ENCODE measurements at regions not wholly inside any gene's neighbourhood (a gene's known extent, or its start where the extent isn't known, plus 50 kb on each side); places are given as distances from the start of the nearest gene placed in this dataset.
"Not testable (repeated sequence)": the region's sequence is repeated elsewhere in the genome, so short reads cannot be mapped to it uniquely, and the experiment has no call there.

DNA sequence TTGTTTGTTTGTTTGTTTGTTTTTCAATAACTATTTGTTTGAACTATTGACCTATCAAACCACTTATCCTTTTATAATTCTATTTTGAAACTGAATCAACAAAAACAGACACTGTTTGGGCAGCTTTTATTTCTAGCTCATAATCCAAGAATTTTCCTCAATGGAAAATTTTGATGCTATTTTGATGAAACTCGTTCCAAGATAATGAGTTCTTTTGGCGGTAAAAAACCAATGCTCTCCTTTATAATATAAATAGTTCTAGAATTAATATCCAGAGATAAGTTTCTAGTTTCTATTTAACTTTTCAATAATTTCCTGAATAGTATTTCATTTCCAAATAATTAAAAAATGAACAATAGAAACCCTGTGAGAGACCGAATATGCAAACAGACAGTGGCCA lies 146.5 kb upstream of the EDNRB start:
- H3K27me3 ChIP-seq = no peaks in the 10 kb centered on the region
- no peak overlapping the region for H3K27ac ChIP-seq
- TF ChIP-seq EP300 (IDR thresholded peaks at IDR 0.05) (no peak), POLR2AphosphoS5 (IDR thresholded peaks at IDR 0.05) (no peak), POLR2A (IDR thresholded peaks at IDR 0.05) (no peak)
- TF ChIP-seq, protein P1, sequence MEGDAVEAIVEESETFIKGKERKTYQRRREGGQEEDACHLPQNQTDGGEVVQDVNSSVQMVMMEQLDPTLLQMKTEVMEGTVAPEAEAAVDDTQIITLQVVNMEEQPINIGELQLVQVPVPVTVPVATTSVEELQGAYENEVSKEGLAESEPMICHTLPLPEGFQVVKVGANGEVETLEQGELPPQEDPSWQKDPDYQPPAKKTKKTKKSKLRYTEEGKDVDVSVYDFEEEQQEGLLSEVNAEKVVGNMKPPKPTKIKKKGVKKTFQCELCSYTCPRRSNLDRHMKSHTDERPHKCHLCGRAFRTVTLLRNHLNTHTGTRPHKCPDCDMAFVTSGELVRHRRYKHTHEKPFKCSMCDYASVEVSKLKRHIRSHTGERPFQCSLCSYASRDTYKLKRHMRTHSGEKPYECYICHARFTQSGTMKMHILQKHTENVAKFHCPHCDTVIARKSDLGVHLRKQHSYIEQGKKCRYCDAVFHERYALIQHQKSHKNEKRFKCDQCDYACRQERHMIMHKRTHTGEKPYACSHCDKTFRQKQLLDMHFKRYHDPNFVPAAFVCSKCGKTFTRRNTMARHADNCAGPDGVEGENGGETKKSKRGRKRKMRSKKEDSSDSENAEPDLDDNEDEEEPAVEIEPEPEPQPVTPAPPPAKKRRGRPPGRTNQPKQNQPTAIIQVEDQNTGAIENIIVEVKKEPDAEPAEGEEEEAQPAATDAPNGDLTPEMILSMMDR (IDR thresholded peaks at IDR 0.05) = no peak
- H3K4me1 ChIP-seq = no peaks in the 10 kb centered on the region
- H3K9me3 ChIP-seq = no peaks in the 10 kb centered on the region
- H3K4me3 ChIP-seq = no peak overlapping the region
- intact Hi-C loops (cut with DNase I; ENCODE audit: low total_unique reads) = no loop called here
- 50 to 63% (median 60%) methylated on average over 3 of the region's 3 CpGs for WGBS, 5 donors
- H3K36me3 ChIP-seq = no peaks in the 10 kb centered on the region
- DNase-seq = no peak

DNA sequence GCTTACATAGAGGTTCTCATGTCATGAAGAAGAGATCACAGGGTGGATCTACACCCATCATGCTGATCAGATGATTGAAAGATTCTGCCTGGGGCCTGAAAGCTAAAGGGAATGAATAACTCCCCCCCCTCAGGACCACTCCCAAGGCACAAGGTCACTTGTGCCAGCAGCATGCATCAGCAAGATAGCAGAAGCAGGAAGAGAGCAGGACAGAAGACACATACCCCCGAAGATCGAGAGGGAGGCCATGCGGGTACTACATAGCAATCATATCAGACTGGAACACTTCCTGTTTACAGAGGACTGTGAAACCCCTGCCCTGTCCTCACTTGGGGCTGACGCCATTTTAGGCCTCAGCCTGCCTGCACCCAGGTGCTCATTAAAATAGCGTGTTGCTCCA lies 143.2 kb upstream of the EDNRB start:
- 77 to 92% (median 89%) methylated on average over 5 of the region's 5 CpGs for WGBS, 5 donors

DNA sequence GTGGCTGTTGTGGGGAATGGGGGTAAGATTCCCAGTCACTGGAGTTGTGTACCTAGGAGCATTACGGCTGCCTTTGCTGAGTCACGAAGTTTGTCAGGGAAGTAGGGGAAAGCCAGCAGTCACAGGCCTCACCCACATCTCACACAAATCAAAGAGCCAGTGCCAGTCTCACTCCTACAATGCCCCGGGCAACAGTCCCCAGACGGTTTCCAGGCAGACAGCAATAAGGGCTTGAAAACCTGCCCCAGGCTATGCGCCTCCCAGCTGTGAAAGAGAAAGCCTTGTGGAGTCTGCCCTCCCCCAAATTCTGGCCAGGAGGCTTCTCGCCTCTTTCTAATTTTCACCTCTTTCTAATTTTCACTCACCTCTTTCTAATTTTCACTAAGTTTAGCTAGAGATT lies 142.3 kb upstream of the EDNRB start:
- Histone ChIP-seq H3K4me3 (no peak overlapping the region), H3K9me3 (peaks cover 0 to 12% (median 8%) of the 10 kb centered on the region in 4 donors), H3K36me3 (no peaks in the 10 kb centered on the region), H3K27me3 (no peaks in the 10 kb centered on the region), H3K4me1 (no peaks in the 10 kb centered on the region), H3K27ac (peak overlapping the region in 4 of 5 donors; percentile 7 to 54 (median 30))
- intact Hi-C loops (cut with DNase I; ENCODE audit: low total_unique reads) = no loop called here
- WGBS, 5 donors = 50 to 76% (median 68%) methylated on average over 4 to 6 of the region's 6 CpGs
- DNase-seq = peak in 1 of 2 donors; percentile 54
- TF ChIP-seq EP300 (IDR thresholded peaks at IDR 0.05) (no peak), POLR2AphosphoS5 (IDR thresholded peaks at IDR 0.05) (peak in 2 of 3 donors; percentile 8 to 31), POLR2A (IDR thresholded peaks at IDR 0.05) (no peak)
- TF ChIP-seq, protein P1 (IDR thresholded peaks at IDR 0.05) = no peak

More for the DNA sequence above, 143.2 kb upstream of the EDNRB start:
- Histone ChIP-seq H3K9me3 (peaks cover 0 to 4% (median 3%) of the 10 kb centered on the region in 4 donors), H3K4me3 (no peak overlapping the region), H3K36me3 (no peaks in the 10 kb centered on the region), H3K27me3 (no peaks in the 10 kb centered on the region), H3K4me1 (no peaks in the 10 kb centered on the region), H3K27ac (no peak overlapping the region)
- no peak for DNase-seq
- no peak for TF ChIP-seq EP300 (IDR thresholded peaks at IDR 0.05)
- no peak for TF ChIP-seq POLR2AphosphoS5 (IDR thresholded peaks at IDR 0.05)
- TF ChIP-seq, protein P1 (IDR thresholded peaks at IDR 0.05) = no peak
- TF ChIP-seq POLR2A (IDR thresholded peaks at IDR 0.05) = no peak
- intact Hi-C loops (cut with DNase I; ENCODE audit: low total_unique reads) = no loop called here

DNA sequence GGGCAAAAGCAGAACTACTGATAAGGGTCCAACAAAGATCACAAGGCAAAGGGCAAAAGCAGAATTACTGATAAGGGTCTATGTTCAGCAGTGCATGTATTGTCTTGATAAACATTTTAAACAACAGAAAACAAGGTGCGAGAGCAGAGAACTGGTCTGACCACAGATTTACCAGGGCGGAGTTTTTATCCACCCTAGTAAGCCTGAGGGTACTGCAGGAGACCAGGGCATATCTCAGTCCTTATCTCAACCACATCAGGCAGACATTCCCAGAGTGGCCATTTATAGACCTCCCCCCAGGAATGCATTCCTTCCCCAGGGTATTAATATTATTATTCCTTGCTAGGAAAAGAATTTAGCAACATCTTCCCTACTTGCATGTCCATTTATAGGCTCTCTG lies 138.2 kb upstream of the EDNRB start:
- H3K4me3 ChIP-seq; intact Hi-C loops (cut with DNase I; ENCODE audit: low total_unique reads); H3K27me3 ChIP-seq; H3K36me3 ChIP-seq; H3K27ac ChIP-seq; DNase-seq; H3K4me1 ChIP-seq: not testable (repeated sequence)
- 73 to 93% (median 80%) methylated on average over 2 of the region's 2 CpGs for WGBS, 5 donors
- peaks cover 0 to 14% (median 8%) of the 10 kb centered on the region in 4 donors for H3K9me3 ChIP-seq

DNA sequence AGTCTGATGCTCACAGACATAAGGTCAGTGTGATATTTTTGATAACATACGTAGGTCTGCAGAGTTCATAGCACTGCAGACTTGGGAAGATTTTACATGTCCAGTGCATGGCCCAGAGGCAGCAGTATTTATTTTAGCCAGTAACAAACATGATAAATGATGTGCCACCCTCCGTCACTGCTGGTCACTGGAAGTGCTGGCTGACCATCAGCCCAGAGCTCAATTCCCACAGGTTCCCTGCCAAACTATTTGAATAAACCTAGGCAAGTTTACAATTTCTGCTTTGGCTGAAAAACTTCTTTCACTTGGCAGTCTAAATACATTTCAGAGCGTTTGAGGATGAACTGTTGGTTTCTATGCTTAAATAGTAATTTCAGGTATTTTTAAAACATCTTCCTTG lies 135.5 kb upstream of the EDNRB start:
- Histone ChIP-seq H3K4me3 (no peak overlapping the region), H3K4me1 (peaks cover 0 to 10% (median 0%) of the 10 kb centered on the region in 4 donors), H3K9me3 (peaks cover 0 to 14% (median 8%) of the 10 kb centered on the region in 4 donors), H3K27me3 (no peaks in the 10 kb centered on the region), H3K36me3 (no peaks in the 10 kb centered on the region), H3K27ac (no peak overlapping the region)
- peak in 1 of 2 donors; percentile 18 for DNase-seq
- 41 to 68% (median 57%) methylated on average over 3 of the region's 3 CpGs for WGBS, 5 donors
- intact Hi-C loops (cut with DNase I; ENCODE audit: low total_unique reads) = no loop called here
- TF ChIP-seq, protein P1 (IDR thresholded peaks at IDR 0.05) = no peak
- no peak for TF ChIP-seq POLR2A (IDR thresholded peaks at IDR 0.05)
- no peak for TF ChIP-seq POLR2AphosphoS5 (IDR thresholded peaks at IDR 0.05)
